Activated CD4-positive, CD25-positive, alpha-beta regulatory T cell (primary cell): ENCODE measurements at regions not wholly inside any gene's neighbourhood (a gene's known extent, or its start where the extent isn't known, plus 50 kb on each side); places are given as distances from the start of the nearest gene placed in this dataset.

Experiments used
- DNase-seq, 4 experiments: peaks; one replicate each; lab custom pipeline; 2025; lab: John Stamatoyannopoulos, UW

- DNase-seq = peak; percentile 12 to 42 (median 32)
Measured at GRCh38 chr12:107402041-107403022, 283.3 kb upstream of the PWP1 start.

- no peak for DNase-seq
Measured at GRCh38 chr12:107404981-107405380, 280.6 kb upstream of the PWP1 start.

GRCh38 chr12:107405436-107405835 is 280.2 kb upstream of the PWP1 start:
- DNase-seq = no peak

- DNase-seq = no peak
Measured at GRCh38 chr12:107406932-107407331, 278.7 kb upstream of the PWP1 start.

GRCh38 chr12:107411792-107412535 is 273.6 kb upstream of the PWP1 start:
- no peak for DNase-seq

- DNase-seq = no peak
Measured at GRCh38 chr12:107415071-107415470, 270.5 kb upstream of the PWP1 start.

GRCh38 chr12:107415834-107416233 is 269.8 kb upstream of the PWP1 start:
- DNase-seq = no peak

GRCh38 chr12:107417004-107417403 is 268.6 kb upstream of the PWP1 start:
- no peak for DNase-seq

- DNase-seq = no peak
Measured at GRCh38 chr12:107418981-107419380, 266.6 kb upstream of the PWP1 start.

GRCh38 chr12:107423531-107423930 is 262.1 kb upstream of the PWP1 start:
- DNase-seq = no peak

GRCh38 chr12:107429006-107429705 is 256.4 kb upstream of the PWP1 start:
- no peak for DNase-seq

GRCh38 chr12:107431942-107432341 is 253.7 kb upstream of the PWP1 start:
- no peak for DNase-seq

GRCh38 chr12:107435072-107435471 is 250.5 kb upstream of the PWP1 start:
- no peak for DNase-seq

- no peak for DNase-seq
Measured at GRCh38 chr12:107435520-107435919, 250.1 kb upstream of the PWP1 start.

- no peak for DNase-seq
Measured at GRCh38 chr12:107436376-107436775, 249.2 kb upstream of the PWP1 start.

GRCh38 chr12:107436836-107437235 is 248.8 kb upstream of the PWP1 start:
- no peak for DNase-seq

- no peak for DNase-seq
Measured at GRCh38 chr12:107437954-107438353, 247.6 kb upstream of the PWP1 start.

- DNase-seq = no peak
Measured at GRCh38 chr12:107439026-107439738, 246.4 kb upstream of the PWP1 start.

- DNase-seq = no peak
Measured at GRCh38 chr12:107440606-107441005, 245.0 kb upstream of the PWP1 start.

GRCh38 chr12:107441665-107442300 is 243.8 kb upstream of the PWP1 start:
- DNase-seq = no peak

GRCh38 chr12:107442326-107442987 is 243.1 kb upstream of the PWP1 start:
- no peak for DNase-seq
